DMS79 (cell line): ENCODE measurements at regions not wholly inside any gene's neighbourhood (a gene's known extent, or its start where the extent isn't known, plus 50 kb on each side); places are given as distances from the start of the nearest gene placed in this dataset.
A peak's percentile ranks its signal among the peaks of the same experiment; 100 is the strongest.
"Not testable (repeated sequence)": the region's sequence is repeated elsewhere in the genome, so short reads cannot be mapped to it uniquely, and the experiment has no call there.

Source experiments
- DNase-seq: peaks from one replicate; lab custom pipeline; 2025; lab: John Stamatoyannopoulos, UW

DNA sequence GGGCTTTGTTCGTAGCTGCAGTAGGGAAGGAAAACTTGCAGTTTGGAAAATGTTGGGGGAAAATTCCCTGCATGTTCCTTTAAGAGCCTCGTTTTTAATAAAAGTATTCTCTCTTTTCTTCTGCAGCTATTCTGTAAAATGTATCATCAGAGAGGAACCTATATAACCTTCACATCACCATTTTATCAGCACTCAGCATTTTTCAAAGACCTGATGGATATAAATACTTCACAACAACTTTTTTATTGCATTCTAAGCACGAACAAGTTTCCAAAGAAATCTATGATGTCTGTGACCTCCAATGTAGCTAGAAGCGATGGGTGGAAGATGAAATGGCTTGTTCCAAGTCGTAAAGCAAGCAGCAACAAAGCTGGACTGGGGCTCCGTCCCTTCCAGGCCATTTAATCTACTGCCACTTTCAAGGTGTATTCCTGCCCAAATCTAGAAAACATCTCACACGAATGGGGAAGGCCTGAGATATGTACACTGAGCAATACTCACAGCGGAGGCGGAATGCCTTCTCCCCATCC is 84.0 kb downstream of the NSUN2 start:
- DNase-seq, result no peak

DNA sequence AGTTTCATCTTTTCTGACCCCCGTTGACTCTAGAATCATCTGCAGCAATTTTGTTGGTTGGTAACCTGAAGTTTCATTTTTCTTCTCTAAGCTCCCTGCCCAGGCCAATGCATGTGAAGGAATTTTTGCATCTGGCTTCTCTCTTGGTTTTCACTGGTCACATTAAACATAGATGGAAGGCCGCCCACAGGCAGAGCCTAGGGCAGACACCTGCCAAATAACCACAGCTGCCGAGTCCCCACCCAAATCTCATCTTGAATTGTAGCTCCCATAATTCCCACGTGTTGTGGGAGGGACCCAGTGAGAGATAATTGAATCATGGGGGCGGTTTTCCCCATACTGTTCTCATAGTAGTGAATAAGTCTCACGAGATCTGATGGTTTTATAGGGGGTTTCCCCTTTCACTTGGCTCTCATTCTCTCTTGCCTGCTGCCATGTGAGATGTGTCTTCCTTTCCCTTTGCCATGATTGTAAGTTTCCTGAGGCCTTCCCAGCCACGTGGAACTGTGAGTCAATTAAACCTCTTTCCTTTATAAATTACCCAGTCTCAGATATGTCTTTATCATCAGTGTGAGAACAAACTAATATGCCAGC is 84.8 kb downstream of the NSUN2 start:
- DNase-seq, result not testable (repeated sequence)

DNA sequence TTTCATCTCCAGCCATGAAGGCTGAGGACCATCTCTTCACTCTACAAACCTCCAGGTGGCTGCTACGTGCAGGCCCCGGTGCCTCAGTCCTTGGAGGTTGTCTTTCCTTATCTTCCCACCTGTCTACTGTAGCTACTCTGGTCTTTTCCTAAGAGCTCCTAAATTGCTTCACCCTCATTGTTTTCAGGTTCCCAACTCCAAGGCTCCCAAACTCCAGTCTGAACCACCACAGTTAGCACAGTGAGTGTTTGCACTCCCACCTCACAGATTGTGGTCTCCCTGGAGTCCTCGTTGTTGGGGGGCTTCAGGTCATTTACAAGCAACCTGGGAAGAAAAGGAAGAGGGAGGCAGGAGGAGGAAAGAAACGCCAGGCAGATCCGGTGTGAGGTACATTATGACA is 85.3 kb downstream of the NSUN2 start:
- no peak for DNase-seq

DNA sequence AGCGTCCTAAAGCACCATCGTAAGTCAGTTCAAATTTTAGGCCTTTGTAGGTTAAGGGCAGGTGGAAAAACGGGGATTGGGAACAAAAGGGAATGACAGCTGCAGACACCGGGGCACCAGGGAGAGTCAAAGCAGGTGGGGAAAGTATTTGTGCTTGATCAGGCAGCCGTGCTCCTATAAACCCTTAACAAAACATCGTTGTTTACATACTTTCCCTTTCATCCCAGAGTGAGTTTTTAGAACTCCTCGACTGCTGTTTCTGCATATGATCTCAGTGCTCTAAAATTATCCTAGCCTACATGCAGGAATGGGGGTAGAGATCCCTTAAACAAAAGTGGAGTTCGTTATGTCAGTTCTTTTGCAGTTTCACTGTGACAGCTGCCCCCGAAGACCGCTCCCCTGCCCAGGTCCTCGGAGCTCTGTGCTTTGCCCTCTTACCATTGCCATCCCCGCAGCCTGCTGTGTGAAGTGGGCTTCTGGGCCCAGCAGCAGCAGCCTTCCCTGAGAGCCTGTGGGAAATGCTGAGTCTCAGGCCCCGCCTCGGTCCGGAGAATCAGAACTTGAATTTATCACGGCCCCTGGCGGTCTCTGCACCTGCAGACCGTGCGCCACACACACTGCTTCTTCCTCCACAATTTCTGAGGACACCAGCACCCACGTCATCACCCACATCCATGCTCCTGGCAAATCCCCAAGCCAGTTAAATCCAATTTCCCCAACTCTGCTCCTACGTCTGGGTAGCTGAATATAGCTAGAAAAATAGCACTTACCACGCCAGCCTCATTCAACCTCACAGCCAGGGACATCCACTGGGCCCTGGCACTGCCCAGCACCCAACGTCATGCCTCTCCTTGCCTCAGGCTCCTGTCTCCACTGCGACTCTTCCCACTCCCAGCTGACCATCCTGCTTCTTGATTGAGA is 86.8 kb downstream of the NSUN2 start:
- DNase-seq, result peak; percentile 57

DNA sequence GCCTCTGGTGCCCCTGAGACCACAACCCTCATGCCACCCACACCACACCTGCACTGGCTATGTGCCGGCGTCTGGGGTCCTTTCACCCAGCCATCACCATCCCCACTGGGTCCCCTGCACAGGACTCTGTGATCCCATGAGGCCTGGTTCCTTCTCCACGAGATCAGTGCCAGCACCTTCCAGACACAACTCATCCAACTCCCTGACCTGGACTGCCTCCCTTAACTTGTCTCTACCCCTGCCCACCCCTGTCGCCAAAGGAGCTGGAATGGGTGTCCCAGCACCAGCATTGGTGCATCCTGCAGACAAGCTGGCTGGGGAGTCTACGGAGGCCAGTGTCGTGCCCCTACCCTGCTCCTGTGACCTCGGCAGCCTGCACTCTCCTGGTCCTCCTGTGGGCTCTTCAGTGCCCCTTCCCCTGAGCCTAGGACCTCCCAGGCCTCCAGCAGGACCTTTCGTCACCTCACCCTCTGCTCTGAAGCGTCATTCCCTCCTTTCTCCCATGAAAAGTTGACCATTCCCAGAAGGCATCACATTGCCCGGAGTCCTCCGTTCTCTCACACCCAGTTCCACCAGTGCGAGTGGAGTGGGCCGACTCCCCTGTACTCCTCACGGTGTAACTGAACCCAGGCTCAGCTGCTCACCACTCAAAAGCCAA is 87.7 kb downstream of the NSUN2 start:
- no peak for DNase-seq

DNA sequence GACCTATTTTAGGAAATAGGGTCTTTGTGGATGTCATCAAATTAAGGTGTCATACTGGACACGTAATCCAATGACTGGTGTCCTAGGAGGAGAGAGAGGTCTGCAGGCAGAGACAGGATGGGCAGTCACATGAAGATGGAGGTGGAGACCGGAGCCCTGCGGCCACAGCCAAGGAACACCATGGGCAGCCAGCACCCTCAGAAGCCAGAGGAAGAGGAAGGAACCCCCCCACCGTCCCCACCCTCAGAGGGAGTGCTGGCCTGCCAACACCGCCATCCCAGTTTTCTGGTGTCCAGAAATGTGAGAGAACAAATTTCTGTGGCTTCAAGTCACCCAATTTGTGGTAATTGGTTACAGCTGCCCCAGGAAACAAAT is 88.3 kb downstream of the NSUN2 start:
- DNase-seq, result no peak
